Right lung (tissue), 2 donors: ENCODE measurements at regions not wholly inside any gene's neighbourhood (a gene's known extent, or its start where the extent isn't known, plus 50 kb on each side); places are given as distances from the start of the nearest gene placed in this dataset.
A peak's percentile ranks its signal among the peaks of the same experiment; 100 is the strongest.

Experiments used
- DNase-seq, 2 donors: peaks; one replicate each; pipeline ENCODE4 v3.0.0-alpha.2; 2013

DNA sequence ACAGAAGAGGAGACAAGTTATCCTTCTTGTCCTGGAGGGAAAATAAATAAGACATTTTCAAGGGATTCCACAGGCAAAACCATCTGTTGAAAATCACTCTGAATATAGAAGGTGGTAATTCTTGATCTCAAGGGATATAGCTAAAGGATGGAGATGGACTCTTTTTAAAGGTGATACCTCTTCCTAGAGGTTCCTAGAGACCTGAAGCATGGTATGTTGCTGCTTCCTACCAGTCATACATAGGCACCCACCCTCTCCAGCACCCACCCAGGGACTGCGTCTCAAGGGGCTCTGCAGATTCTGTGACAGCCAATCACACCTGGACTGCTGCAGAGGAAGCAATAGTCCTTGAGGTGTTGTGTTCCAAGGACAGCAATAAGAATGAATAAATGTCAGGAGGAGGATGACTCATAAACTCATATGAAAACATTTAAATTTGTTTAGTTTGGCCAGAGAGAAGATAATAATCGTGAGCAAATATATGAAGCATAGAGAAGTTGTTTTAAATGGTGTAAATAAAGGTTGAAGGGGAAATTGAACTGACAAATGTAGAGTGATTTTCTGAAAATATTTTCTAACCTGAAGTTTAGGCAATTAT is 741.6 kb upstream of the CBLB start:
- DNase-seq, result no peak

GRCh38 chr3:106611116-106611515 is 742.3 kb upstream of the CBLB start:
- no peak for DNase-seq

DNA sequence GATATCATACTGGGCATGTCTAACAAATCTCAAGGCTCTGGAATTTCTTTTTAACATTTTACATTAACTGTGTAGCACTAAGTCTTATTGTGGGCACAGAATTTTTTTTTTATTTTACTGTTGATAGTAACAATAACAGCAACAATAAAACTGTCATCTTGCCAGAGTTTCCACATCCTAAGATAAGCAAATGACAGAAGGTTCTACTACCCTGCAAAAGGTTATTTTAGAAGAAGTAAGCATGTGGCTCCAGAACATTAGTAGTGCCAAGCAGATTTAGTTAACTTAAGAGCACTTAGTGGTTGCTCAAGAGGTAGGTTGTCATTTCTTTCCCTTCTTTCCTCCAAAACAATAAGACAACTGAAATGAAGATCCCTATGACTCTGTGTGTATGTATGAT is 743.0 kb upstream of the CBLB start:
- DNase-seq, result peak in 1 of 2 donors; percentile 21

- DNase-seq, result no peak
Observed at GRCh38 chr3:106616556-106616955, 747.7 kb upstream of the CBLB start.

DNA sequence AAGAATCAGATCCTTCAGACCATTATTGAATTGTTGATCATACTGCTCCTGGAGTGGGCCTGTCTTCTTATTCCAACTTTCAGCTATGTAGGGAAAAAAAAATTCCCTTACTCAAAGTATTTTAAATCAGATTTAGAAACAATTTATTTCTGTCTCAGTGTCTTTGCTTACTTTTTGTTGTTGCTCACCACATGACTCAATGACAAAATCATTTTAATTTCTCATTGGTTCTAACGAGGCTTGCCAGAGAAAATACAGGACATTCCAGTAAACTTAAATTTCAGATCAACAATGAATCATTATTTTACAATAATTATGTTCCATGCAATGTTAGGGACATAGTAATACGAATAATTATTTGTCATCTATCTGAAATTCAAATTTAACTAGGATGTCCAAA is 748.5 kb upstream of the CBLB start:
- DNase-seq, result no peak

GRCh38 chr3:106620646-106621045 is 751.8 kb upstream of the CBLB start:
- no peak for DNase-seq

DNA sequence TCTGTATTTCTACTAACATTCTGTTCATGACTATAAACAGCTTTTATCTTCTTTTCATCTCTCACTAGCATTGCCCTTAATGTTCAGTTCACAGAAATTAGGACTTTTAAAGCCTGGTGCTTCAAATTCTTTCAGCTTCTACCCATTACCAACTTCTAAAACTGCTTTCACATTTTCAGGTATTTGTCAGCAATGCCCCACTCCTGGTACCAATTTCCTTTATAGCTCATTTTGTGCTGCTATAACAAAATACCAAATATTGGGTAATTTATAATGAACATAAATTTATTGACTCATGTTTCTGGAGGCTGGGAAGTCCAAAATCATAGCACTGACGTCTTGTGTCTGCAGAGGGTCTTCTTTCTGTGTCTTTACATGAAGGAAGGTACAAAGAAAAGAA is 753.1 kb upstream of the CCDC54 start:
- DNase-seq, result no peak

- no peak for DNase-seq
Observed at GRCh38 chr3:106628407-106628806, 748.8 kb upstream of the CCDC54 start.

GRCh38 chr3:106629215-106629832 is 747.9 kb upstream of the CCDC54 start:
- DNase-seq, result no peak

DNA sequence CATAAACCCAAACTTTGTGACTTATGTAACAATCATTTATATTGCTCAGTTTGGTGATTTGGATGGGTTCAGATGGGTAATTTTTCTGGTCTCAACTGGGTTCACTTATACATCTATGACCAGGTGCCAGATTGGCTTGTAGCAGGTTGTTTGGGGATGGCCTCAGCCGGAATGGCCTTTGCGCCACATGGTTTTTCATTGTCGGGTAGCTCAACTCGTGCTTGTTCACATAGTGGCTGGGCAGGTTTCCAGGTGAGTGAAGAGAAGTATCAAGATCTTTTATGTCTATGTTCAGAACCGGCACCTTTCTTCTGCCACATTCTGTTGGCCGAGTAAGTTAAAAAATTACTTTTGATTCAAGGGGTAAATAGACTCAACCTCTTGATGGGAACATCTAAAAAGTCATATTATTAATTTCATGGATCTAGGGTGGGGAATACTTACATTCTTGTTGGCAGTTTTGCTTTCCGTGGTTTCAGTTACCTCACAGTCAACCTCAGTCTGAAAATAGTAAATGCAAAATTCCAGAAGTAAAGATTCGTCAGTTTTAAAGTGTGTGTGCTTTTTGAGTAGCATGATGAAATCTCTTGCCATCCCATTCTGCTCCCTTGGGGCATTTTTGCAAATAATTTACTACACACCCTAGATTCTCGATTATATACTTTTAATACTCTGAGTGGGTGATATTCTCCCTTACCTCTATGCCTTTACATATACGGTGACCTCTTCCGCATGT is 745.7 kb upstream of the CCDC54 start:
- peak; percentile 26 to 32 for DNase-seq

DNA sequence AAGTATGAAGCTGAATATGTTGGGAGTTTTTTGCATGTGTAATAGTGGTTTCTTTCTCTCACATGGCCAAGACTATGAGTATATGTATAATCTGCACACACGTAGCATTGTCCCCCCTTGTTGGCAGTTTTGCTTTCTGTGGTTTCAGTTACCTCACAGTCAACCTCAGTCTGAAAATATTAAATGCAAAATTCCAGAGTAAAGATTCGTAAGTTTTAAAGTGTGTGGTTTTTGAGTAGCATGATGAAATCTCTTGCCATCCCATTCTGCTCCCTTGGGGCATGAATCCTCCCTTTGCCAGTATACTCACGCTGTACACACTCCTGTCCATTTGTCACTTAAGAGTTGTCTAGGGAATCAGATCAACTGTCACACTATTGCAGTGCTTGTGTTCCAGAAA is 742.0 kb upstream of the CCDC54 start:
- no peak for DNase-seq

DNA sequence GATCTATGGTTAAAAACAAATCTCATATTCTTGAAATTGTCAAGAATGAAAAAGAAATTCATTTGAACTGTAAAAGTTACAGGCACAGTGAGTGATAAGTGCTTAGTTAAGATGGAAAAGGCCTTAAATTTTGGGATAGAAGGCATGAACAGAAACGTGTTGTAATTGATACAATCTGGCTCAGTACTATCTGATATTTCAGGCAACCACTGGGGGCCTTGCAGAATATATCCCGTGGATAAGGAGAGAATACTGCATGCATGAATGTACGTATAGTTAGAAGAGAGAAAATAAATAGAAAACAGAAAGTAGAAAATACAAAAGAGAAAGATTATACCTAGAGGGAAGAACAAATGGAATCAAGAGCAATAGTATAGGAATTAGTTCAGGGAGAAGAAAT is 741.4 kb upstream of the CCDC54 start:
- DNase-seq, result no peak

- no peak for DNase-seq
Observed at GRCh38 chr3:106640353-106640752, 736.9 kb upstream of the CCDC54 start.

DNA sequence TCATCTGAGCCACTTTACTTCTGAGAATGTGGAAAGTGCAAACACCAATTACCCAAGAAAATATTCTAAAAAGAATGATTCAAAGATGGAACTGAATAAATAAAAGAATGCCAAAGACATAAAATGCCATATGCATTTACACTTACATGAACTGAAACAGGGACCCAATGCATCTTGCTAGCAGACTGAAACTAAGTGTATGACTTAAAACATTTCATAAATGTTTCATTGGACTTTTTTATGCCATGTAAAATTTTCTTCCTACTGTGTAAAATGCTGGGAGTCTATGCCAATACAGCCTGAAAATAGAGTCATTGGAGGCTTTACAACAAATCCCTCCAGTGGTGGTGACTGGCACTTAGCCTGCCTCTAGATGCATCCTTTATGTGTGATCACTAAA is 735.1 kb upstream of the CCDC54 start:
- no peak for DNase-seq

DNA sequence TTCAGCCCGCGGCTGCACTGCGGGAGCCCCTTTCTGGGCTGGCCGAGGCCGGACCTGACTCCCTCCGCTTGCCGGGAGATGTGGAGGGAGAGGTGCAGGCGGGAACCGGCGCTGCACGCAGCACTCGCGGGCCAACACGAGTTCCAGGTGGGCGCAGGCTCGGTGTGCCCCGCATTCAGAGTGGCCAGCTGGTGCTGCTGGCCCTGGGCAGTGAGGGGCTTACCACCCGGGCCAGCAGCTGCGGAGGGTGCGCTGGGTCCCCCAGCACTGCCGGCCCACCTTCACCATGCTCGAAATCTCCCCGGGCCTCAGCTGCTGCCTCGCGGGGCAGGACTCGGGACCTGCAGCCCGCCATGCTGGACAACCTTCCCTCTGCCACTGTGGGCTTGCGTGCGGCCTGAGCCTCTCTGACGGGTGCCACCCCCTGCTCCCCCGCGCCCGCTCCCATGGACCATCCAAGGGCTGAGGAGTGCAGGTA is 733.5 kb upstream of the CCDC54 start:
- DNase-seq, result no peak

- DNase-seq, result no peak
Observed at GRCh38 chr3:106673926-106674569, 703.2 kb upstream of the CCDC54 start.

- DNase-seq, result peak; percentile 74 to 76
Observed at GRCh38 chr3:106675451-106675850, 701.8 kb upstream of the CCDC54 start.

DNA sequence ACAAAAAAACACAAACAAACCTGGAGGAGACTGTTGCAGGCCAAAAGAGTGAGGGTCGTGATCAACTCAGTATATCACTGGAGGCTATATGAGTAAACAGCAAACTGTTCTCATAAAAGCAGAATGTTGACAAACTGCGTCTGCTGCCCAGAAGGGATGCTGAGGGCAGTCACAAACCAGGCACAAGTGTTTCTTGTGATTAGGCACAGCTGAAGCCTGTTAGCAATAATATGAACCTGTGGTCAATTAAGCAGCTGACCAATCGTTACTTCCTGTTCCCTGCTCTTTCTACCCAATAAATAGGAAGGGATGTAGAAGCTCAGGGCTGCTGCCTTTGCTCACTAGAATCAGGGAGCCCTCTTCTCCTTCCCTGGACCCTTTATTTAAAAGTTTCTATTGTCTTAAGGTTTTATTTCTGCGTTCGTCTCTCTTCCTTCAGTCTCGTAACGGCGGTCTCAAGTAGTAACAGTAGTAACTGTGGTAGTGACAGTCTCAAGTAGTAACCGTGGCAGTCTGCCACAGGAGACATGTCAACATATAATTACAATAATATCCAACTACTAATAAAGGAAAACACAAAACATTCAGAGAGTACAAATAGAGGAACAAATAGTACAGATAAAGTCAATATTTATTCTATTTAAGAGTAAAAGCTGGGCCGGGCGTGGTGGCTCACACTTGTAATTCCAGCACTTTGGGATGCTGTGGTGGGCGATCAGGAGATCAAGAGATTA is 698.4 kb upstream of the CCDC54 start:
- no peak for DNase-seq

- no peak for DNase-seq
Observed at GRCh38 chr3:106683953-106684620, 693.2 kb upstream of the CCDC54 start.

GRCh38 chr3:106685745-106686144 is 691.5 kb upstream of the CCDC54 start:
- no peak for DNase-seq

- DNase-seq, result no peak
Observed at GRCh38 chr3:106687905-106688304, 689.3 kb upstream of the CCDC54 start.
